ENCODE measurements at regions not wholly inside any gene's neighbourhood (a gene's known extent, or its start where the extent isn't known, plus 50 kb on each side); places are given as distances from the start of the nearest gene placed in this dataset.

DNA sequence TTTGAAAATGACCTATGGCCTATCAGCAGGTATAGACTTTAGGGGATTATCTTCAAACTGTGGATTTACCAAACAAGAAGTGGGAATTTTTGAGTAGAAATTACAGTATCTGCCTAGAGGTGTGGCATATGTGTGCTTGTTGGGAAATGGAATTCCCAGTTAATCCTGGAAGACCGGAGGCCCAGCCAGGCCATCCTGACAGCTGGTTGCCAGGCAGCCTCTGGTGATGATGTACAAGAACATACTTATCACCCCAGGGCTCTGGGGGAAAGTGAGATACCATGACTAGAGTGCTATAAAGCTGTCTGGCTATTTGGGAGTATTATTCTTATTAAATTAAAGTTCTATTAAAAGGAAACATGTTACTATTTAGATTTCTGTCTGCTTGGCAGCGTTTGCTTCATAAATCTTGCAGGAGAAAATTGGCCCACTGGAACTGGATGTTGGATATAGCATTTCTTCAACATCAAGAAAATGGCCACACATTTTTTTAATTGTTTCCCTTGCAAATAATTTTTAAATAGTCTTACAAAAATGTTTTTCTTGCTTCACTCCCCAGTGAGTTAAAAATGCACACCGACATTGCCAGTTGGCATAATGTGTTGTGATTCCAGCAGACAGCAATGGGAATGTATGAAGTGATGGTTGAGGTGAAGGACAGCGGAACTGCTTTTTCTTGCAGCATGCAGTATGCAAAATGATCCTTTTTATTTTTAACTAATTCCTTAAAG is 187.8 kb downstream of the MYLK4 start:
- DNase-seq: peak; percentile 59

DNA sequence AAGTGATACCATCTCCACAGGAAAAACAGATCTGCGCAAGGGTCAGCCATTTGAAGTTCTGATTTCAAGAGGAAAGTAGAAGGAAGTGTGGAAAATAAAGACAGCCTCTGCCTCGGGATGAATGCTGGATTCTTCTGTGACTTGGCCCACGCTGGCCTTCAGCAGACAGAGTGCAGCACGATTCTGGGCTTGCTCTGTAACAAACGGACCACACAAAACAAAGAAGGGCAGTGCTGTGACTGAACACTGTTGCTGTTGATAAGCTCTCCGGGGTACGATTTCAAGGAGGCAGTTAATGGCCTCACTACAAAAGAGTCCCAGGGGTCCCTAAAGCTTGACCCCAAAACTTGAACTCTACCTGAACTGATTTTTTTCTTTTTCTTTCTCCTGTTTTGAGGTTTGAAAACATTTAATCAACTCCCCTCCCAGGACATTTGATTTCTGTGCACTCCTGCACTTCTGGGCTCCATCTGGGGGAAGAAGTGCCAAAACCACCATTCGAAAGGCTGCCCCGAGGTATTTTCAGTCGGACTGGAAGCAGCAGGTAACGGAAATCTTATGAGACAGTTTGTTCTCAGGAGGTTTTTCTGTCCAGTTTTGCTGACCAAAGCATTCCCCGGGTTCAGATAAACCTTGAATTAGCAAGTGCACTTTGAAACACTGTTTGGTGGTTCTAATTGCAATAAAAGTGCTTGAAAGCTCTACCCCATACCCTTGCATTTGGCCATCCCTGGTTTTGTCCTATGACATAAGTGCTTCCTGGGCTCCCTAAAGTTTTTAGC is 189.6 kb downstream of the MYLK4 start:
- DNase-seq: peak; percentile 13

DNA sequence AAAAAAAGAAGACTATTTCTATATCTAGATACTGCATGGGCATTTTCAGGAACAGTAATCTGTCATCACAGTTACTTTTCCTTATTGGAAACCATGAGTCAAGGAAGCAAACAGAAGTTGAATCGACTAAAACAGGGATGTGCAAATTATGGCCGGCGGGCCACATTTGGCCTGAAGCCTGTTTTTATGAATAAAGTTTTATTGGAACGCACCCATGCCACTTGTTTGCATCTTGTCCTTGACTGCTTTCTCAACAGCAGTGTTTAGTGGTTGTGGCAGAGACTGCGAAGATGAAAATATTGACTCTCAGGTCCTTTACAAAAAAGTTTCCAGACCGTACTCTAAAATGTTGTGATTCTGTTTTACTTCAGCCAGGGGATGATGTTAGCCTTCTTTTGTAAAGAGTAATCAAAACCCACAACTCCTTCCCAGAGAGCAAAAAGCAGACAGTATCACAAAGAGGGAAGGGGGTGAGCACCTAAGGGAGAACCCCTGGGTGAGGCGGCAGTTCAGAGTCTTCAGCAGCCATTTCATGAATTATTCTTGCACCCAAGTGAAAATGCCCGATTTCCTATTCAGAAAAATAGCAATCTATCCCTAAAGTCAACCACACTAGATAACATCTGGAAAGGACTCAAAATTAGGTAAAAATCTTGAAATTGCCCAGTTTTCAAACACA is 190.4 kb downstream of the MYLK4 start:
- DNase-seq: no peak

DNA sequence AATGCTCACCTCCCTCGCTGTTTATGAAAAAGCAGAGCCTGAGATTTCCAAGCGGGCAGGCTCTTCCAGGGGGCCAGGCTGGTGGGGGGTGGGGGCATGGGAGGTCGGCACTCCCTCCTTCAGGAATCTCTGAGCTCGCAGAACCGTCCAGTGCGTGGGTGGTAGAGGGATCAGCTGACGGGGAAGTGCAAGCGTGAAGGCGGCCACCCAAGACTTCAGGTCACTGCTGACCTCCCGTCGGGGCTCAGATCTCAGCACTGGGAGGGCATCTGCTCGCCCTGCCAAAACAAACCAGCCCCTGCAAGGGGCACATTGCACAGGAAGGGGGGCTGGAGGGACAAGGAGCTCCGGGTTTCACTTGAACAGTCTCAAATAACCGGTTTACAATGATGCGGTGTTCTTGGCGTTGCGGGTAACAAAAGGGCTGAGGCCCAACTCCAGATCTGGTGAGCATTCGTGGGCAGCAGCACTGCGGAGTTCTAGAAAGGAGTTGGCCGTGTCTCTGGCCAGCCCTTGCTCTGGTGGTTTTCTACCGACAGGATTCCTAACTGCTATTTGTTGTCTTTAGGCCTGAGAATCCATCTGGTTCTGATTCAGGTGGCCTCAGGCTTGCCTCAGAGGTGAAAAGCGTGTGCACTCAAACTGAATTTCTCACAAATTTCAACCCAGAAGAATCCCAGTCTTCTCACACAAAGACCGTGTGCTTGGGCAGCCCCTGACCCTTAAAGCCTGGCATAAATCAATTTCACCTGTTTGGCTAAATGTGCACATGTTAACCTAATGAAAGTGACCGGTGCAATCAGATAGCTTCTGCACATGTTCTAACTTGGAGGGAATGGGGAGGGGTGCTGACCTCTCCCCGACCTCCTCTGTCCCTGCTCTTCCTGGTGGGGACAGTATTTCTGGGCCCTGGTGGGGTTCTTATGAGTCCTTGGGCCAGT is 191.6 kb downstream of the MYLK4 start:
- peak; percentile 16 for DNase-seq

DNA sequence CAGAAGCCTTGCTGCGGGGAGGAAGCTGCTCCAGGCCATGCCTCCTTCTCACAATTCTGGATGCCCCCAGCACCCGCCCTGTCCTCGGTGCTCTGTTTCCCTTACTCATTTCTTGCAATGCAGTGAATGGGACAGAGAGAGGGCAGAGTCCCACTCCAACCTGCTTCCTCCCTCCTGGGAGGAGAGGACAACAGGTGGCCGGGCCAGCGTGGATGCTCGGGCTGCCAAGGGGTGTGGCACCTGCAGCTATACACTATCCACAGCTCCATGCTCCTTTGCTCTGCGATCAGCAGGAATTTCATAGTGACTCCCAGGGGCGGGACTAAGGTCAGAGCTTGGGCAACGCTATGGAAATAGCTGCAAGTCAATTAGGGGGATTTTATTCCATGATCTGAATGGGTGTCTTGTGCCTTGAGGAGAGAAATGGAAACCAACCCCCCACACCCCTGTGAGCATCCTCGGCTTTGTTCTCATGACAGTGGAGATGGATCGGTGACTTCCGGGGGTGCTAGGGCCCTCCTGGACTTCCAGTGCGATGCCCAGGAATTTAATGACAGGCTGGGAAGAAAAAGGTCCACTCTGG is 192.5 kb downstream of the MYLK4 start:
- no peak for DNase-seq

DNA sequence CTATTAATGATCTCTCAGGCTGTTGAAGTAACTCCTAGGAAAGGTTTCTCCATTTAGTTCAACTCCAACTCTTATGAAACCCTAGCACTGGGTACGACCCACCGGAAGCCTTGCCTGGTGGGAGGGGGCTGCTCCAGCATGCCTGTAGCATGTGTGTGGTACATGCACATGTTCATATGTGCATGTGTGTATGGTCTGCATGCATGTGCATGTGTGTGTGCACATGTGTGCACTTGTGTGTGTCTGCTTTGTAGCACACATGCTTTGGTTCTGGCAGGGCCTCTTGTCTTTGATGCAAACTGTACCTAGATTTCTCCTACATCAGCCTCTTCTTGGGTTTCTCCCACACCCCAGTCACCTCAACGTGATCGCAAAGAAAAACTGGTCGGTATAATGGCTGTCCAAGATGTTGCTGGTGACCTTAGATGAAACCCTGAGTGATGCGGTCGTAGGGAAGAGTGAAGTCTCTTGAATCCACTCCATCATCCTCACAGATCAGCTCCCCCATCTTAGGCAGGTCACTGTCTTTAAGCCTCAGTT is 193.5 kb downstream of the MYLK4 start:
- no peak for DNase-seq

DNA sequence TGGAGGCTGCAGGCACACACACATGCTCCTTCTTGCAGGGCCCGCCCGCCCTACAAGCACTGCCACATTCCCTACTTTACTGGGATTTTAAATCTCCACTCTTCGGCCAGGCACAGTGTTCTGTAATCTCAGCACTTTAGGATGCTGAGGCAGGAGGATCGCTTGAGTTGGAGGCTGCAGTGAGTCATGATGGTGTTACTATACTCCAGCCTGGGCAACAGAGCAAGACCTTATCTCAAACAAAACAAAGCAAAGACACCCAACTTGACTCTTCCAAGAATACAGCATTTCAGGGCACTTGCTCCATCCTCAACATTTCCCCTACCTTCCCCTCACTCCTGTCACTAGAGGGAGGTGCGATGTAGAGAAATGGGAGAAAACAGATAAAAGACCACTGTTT is 194.0 kb downstream of the MYLK4 start:
- no peak for DNase-seq

DNA sequence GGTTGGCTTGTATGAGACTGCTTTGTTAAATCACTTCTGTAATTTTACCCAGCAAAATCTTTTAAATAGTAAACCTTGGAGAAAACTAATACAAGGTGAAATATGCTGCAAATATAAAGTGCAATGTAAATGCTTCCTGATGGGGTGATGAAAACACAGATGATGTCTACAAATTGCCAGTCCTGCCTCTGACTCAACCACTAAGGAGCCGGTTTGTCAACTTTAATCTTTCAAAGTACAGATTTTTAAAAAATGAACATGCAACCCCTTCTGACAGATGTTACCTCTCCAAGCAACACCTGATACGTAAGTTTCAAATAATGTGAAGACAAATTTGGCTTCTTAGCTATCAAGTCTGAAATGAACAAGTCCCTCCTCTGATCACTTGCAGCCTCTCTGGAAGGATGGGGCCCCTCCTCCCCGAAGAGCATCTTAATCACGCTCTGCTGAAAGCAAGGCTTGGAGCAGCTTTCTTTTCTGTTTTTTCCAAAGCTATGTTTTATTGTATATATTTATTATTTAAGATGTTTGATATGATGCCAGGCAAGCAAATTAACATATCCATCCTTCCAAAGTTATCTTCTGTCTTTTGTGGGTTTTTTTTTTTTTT is 196.0 kb downstream of the MYLK4 start:
- no peak for DNase-seq

DNA sequence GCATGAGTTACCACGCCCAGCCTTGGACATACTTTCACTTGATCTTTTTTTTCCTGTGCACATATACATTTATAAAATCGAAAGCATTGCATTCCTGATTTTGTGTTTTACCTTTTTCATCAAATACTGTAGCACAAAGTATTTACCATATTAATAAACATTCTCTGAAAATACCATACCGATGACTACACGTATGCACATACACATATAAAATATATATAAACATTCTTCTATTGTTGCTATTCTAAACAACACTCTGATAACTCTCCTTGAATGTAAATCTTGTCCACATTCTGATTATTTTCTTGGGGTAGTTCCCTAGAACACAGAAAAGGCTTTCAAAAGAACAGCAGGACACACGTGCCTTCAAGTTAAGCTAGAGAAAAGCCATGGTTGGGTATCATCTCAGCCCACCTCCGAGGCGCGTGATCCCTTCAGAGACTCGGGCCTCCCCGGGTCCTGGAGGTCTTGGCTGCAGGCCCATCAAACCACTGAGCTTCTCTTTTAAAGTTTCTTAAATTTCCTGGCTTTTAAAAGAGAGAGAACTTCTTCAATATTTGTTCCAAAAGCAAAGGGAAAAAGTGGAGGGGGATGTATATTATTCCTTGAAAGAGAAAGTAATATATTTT is 198.1 kb downstream of the MYLK4 start:
- DNase-seq: no peak

DNA sequence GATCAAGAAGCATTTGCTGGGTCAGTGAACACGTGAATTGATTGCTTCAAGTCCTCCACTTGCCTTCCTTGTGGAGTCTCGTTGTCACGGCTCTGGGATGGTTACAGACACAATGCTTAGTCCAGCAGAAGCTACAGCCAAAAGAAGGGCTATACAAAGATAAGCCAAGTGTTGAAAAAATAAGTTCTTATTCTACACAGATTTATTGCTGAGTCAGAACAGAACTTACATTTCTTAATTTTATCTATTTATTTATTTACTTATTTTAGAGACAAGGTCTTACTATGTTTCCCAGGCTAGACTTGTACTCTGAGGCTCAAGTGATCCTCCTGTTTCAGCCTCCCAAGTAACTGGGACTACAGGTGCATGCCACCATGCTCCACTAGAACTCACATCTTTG is 199.0 kb downstream of the MYLK4 start:
- DNase-seq: no peak

DNA sequence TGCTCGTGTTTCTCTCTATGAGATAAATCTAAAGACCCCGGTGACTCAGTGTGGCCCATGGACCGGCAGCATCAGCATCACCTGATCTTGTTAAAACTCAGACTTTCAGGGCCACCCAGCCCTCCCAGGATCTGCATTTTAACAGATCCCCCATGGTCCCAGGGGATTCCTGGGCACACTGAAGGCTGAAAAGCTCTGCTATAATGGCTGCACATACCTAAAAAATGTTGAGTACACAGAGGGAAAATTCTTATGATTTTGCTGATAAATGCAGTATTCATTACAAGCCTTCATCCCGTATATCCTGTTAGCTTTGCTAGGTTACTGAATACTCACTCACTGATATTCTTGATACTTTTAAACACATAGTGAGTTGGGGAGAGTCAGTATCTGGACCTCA is 200.5 kb downstream of the MYLK4 start:
- no peak for DNase-seq

DNA sequence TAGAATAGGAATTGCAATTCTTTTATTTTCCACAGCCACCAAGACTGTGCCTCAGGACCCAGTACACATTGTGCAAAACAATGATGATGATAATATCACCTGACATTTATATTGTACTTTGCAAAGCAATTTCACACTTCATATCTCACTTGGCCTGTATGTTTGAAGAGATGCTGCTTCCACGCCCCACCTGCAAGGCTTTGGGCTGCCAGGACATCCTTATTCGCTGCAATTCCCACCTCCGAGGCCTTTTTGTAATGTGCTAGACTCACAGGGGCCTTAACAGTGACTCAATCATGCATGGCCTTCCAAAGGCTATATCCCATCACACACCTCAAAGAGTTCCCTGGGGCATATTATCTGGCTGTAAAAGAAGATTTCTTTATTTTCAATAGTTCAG is 200.9 kb downstream of the MYLK4 start:
- no peak for DNase-seq

DNA sequence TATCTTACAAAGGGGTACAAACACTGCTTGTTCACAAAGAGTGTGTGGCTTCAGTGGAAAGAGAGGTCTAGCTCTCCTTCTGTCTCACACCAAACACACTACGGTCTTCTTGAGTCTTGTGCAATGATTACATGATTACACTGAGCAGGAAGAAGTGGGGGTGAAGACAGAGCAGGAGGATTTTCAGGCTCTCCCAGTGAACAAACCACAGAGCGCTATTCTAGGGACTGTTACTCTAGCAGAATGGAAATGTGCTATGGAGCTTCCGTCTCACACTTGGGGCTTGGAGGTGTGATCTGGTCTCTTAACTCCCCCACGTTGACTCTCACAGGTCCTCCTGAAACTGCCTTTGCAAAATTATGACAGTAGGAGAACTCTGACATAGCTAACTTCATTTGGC is 203.4 kb downstream of the MYLK4 start:
- no peak for DNase-seq

DNA sequence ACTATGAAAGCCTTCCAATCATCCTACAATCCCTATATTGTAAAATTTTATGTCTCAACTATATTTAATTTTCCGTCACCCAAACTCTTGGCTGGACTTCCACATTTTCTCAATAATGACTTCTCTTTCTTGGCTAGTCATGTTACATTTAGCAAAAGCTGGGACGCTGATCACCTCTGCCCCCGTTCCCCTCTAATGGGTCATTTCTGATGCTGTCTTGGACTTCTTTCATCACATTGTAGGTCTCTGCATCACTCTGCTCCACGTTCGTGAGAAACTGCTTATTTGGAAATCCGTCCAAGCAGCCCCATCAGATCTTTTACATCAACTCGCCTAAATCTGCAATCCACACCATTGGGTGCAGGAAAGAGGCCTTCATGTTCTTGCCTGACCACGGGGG is 203.8 kb downstream of the MYLK4 start:
- DNase-seq: no peak

DNA sequence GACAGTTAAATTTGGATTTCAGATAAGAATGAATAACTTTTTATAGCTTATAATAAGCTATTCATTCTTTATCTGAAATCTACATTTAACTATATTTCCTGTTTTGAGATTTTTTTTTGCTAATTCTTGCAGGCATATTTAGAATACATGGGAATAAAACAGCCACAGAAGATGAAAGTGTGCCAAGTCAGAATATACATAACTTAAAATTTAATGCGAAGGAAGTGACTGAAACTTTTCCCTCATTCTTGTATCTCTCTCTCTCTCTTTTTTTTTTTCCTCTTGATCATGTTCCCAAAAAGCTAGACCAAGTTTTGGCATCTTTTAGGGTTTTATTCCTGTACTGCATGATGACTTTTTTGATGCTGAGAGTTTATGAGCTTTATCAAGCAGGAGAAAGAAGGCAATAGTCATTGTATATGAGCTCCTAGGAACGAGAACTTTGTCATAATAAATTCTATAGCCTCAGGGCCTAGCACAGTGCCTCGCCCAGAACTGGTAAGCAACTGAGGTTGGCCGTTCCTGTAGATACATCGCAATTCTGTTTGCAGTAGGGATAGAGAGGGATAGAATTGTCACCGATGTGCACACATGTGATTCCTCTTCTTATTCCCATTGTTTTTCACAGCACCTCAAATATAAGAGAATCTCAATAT is 205.2 kb downstream of the MYLK4 start:
- no peak for DNase-seq

DNA sequence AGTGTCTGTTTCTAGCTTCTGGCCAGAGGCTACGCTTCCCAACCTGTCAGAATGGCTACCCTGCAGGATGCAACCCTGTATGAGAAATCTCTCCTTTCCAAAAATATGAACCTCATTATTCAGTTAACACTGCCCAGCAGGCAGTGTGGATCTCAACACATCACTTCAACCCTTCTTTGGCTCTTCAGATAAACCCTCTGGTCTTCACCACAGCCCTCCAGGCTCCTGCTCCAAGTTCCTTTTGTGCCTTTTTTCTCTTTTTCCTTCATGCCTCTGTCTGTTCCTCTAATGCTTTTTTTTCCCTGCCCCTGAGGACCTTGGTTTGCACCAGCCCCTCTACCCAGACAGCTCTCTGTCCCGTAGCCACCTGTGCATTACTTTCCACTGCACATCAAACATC is 207.4 kb downstream of the MYLK4 start:
- DNase-seq: no peak

DNA sequence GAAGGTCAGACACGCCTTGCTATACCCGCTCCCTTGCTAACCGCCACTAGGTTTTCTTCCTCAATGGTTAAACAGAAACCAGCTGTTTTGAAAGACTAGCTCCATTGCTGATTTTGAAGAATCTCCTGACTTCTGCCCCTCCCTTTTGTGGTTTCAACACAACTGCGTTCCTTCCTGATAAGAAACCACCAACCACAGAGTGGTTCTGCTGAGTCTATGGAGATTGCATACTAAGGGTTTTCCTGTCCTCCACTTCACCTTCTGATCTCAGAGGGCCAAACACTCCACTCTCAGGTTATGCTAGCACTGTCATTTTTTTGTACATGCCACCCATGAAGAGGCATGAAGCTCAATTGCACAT is 207.9 kb downstream of the MYLK4 start:
- no peak for DNase-seq

DNA sequence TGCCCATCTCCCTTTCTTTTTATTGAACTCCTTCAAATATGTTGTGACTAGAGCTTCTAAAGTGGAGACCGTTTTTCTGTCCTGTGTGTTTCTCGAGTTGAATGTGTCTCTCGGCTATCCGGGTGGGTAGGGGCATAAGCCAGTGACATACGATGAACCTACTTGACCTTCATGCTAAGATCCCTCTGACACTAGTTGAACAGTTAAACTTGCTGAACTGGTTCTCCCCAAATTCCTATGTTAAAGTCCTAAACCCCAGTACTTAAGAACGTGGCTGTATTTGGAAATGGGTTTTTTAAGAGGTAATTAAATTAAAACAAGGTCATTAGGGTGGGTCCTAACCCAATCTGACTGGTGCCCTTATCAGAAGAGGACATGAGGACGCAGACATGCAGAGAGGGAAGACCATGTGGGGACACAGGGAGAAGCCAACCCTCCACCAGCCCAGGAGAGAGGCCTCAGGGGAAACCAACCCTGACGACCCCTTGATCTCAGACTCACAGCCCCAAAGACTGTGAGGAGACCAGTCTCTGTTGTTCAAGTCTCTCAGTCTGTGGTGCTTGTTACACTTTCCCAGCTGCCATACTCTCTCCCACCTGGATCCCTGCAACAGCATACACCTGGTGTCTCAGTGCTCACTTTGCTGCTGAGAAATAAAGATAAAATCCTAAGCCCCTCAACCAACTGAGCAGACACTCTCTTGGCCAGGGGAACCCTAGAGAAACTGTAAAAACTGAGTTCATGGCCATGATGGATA is 208.4 kb downstream of the MYLK4 start:
- DNase-seq: no peak

DNA sequence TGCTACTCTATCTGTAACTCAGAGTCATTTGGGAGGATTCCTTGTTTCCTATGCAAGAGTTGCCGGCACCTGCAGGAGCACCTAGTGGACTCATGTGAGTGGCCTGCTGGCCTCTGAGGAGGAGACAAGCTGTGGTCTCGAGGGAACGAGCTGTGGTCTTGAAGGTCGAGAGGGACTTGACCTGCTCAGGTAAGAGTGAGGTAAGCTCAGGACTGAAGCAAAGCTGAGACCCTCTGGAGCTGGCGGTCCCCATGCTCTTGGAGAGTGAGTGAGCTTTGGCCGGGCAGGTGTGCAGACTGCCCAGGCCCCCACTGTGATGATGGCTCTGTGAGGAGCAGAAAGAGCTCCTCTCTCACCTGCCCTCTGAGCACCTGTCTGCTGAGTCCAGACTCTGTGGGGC is 214.3 kb downstream of the MYLK4 start:
- DNase-seq: no peak

Data from tongue (tissue), 1 donor.